PC-3 (cell line): ENCODE measurements at regions not wholly inside any gene's neighbourhood (a gene's known extent, or its start where the extent isn't known, plus 50 kb on each side); places are given as distances from the start of the nearest gene placed in this dataset.

Experiments
- ATAC-seq: fragments of 200-7000 bp; cut with Tn5 transposase; 2 replicates; pipeline ENCODE4 v1.9.1; 2020; ENCODE audit warnings: mild to moderate bottlenecking, moderate library complexity
- BruUV-seq: library from RNA; stranded (reverse); fragments of 400-500 nt; replicated peaks from 2 replicates; lab custom pipeline; 2021; lab: Mats Ljungman, UMichigan
- CTCF ChIA-PET: fragments of 300-600 bp; sonication (Branson Sonifier 250); formaldehyde crosslinking; loops from one replicate; lab custom pipeline; 2022; ENCODE audit warnings: antibody characterized with exemption; lab: Charles Lee
- POLR2A ChIA-PET: fragments of 300-600 bp; sonication (Branson Sonifier 250); formaldehyde crosslinking; loops from one replicate; lab custom pipeline; 2022; ENCODE audit warnings: antibody characterized with exemption; ENCODE audit not compliant: unreplicated experiment; lab: Charles Lee
- DNase-seq: peaks from one replicate; pipeline ENCODE4 v3.0.0-alpha.2; 2015
- H2AFZ ChIP-seq: fragments of 300-600 bp; sonication (generic); 2 replicates; pipeline ENCODE4 v1.6.0; 2016; ENCODE audit warnings: antibody characterized with exemption, low read length
- H3F3A ChIP-seq: fragments of 300-600 bp; sonication (generic); one replicate; pipeline ENCODE4 v1.6.0; 2017; ENCODE audit warnings: antibody characterized with exemption, low read length, control low read depth, mild to moderate bottlenecking; ENCODE audit not compliant: unreplicated experiment
- H3K27ac ChIP-seq: fragments of 300-600 bp; sonication (generic); 2 replicates; pipeline ENCODE4 v1.5.1; 2016; ENCODE audit warnings: mild to moderate bottlenecking, low read length
- H3K27me3 ChIP-seq: fragments of 300-600 bp; sonication (generic); 2 replicates; pipeline ENCODE4 v1.6.1; 2016; ENCODE audit warnings: low read length, mixed read lengths
- H3K36me3 ChIP-seq: fragments of 300-600 bp; sonication (generic); 2 replicates; pipeline ENCODE4 v1.6.1; 2016; ENCODE audit warnings: low read depth, mixed run types, low read length, mixed read lengths
- H3K4me1 ChIP-seq: fragments of 300-600 bp; sonication (generic); 2 replicates; pipeline ENCODE4 v1.5.1; 2016; ENCODE audit warnings: low read length; ENCODE audit not compliant: insufficient read depth
- H3K4me2 ChIP-seq: fragments of 300-600 bp; sonication (generic); 2 replicates; pipeline ENCODE4 v1.6.0; 2016; ENCODE audit warnings: low read length
- H3K4me3 ChIP-seq: fragments of 300-600 bp; sonication (generic); 2 replicates; pipeline ENCODE4 v1.5.1; 2016; ENCODE audit warnings: mild to moderate bottlenecking, low read length, mixed read lengths
- H3K79me2 ChIP-seq: fragments of 300-600 bp; sonication (generic); 2 replicates; pipeline ENCODE4 v1.6.1; 2017; ENCODE audit warnings: low read length, mixed read lengths
- H3K9ac ChIP-seq: fragments of 300-600 bp; sonication (generic); 2 replicates; pipeline ENCODE4 v1.6.0; 2016; ENCODE audit warnings: mild to moderate bottlenecking, low read length
- H3K9me2 ChIP-seq: fragments of 300-600 bp; sonication (generic); replicated peaks from 2 replicates; pipeline ENCODE4 v1.6.1; 2016; ENCODE audit warnings: mixed run types, low read length, mixed read lengths
- H3K9me3 ChIP-seq: fragments of 300-600 bp; sonication (generic); 2 replicates; pipeline ENCODE4 v1.6.1; 2016; ENCODE audit warnings: low read length, mixed read lengths
- H4K20me1 ChIP-seq: fragments of 300-600 bp; sonication (generic); 2 replicates; pipeline ENCODE4 v1.6.1; 2016; ENCODE audit warnings: low read length, mixed read lengths
- CTCF ChIP-seq: fragments of 300-600 bp; sonication (generic); conservative IDR thresholded peaks from 2 replicates; pipeline ENCODE4 v1.5.1; 2017; ENCODE audit warnings: antibody characterized with exemption, low read depth, mild to moderate bottlenecking, low read length
- EZH2 ChIP-seq: fragments of 300-600 bp; sonication (generic); IDR thresholded peaks from one replicate; pipeline ENCODE4 v1.6.1; 2017; ENCODE audit warnings: antibody characterized with exemption, mild to moderate bottlenecking, low read length; ENCODE audit not compliant: unreplicated experiment
- EZH2phosphoT487 ChIP-seq: fragments of 300-600 bp; sonication (generic); IDR thresholded peaks from 2 replicates; pipeline ENCODE4 v1.6.1; 2018; ENCODE audit warnings: mild to moderate bottlenecking, antibody characterized with exemption, low read length, borderline replicate concordance
- intact Hi-C: fragments of 100-400 bp; cut with micrococcal nuclease; formaldehyde crosslinking; loops from 2 replicates; pipeline ENCODE4 v1.9.0; 2023

- no peaks in the 10 kb centered on the region for H4K20me1 ChIP-seq
- intact Hi-C loops: no loop called here
- H3F3A ChIP-seq: no peaks in the 10 kb centered on the region
- no peaks in the 10 kb centered on the region for H3K4me1 ChIP-seq
- DNase-seq (no peak), ATAC-seq (no peak)
- no peaks in the 10 kb centered on the region for H3K9me2 ChIP-seq
- no peaks in the 10 kb centered on the region for H3K36me3 ChIP-seq
- ChIA-PET POLR2A (no interaction called here), CTCF (no interaction called here)
- no peak overlapping the region for H2AFZ ChIP-seq
- H3K9me3 ChIP-seq: no peaks in the 10 kb centered on the region
- H3K9ac ChIP-seq: no peak overlapping the region
- no peak for TF ChIP-seq EZH2phosphoT487
- no peak for TF ChIP-seq EZH2
- no peak for TF ChIP-seq CTCF
- BruUV-seq: no TSS peak
- no peak overlapping the region for H3K27ac ChIP-seq
- no peak overlapping the region for H3K4me2 ChIP-seq
- no peaks in the 10 kb centered on the region for H3K79me2 ChIP-seq
- peaks cover 74% of the 10 kb centered on the region for H3K27me3 ChIP-seq
- no peak overlapping the region for H3K4me3 ChIP-seq
These were observed 163.9 kb downstream of the TEX29 start for GRCh38 chr13:111484141-111484925.

GRCh38 chr13:111484959-111485358 lies 164.5 kb downstream of the TEX29 start:
- DNase-seq (no peak), ATAC-seq (no peak)
- Histone ChIP-seq H3K9me3 (no peaks in the 10 kb centered on the region), H4K20me1 (no peaks in the 10 kb centered on the region), H3K4me2 (no peak overlapping the region), H2AFZ (no peak overlapping the region), H3F3A (no peaks in the 10 kb centered on the region), H3K9ac (no peak overlapping the region), H3K27me3 (peaks cover 68% of the 10 kb centered on the region), H3K36me3 (no peaks in the 10 kb centered on the region), H3K4me3 (no peak overlapping the region), H3K27ac (no peak overlapping the region), H3K4me1 (no peaks in the 10 kb centered on the region), H3K79me2 (no peaks in the 10 kb centered on the region), H3K9me2 (no peaks in the 10 kb centered on the region)
- TF ChIP-seq EZH2phosphoT487 (no peak), CTCF (no peak), EZH2 (no peak)
- intact Hi-C loops: no loop called here
- CTCF ChIA-PET: no interaction called here
- BruUV-seq: no TSS peak
- POLR2A ChIA-PET: no interaction called here

GRCh38 chr13:111485491-111486250 lies 165.2 kb downstream of the TEX29 start:
- ChIA-PET POLR2A (no interaction called here), CTCF (no interaction called here)
- Histone ChIP-seq H3K4me1 (no peaks in the 10 kb centered on the region), H4K20me1 (no peaks in the 10 kb centered on the region), H3K9me3 (no peaks in the 10 kb centered on the region), H2AFZ (no peak overlapping the region), H3F3A (no peaks in the 10 kb centered on the region), H3K79me2 (no peaks in the 10 kb centered on the region), H3K9me2 (no peaks in the 10 kb centered on the region), H3K36me3 (no peaks in the 10 kb centered on the region), H3K9ac (no peak overlapping the region), H3K27ac (no peak overlapping the region), H3K4me3 (no peak overlapping the region), H3K27me3 (peaks cover 63% of the 10 kb centered on the region), H3K4me2 (no peak overlapping the region)
- intact Hi-C loops: no loop called here
- ATAC-seq (no peak), DNase-seq (no peak)
- BruUV-seq: no TSS peak
- TF ChIP-seq CTCF: no peak
- TF ChIP-seq EZH2: no peak
